HepG2 (cell line): ENCODE measurements at regions not wholly inside any gene's neighbourhood (a gene's known extent, or its start where the extent isn't known, plus 50 kb on each side); places are given as distances from the start of the nearest gene placed in this dataset.

Experiments
- ATAC-seq: fragments of 200-7000 bp; cut with Tn5 transposase; 3 replicates; pipeline ENCODE4 v1.9.1; 2020; ENCODE audit warnings: mild to moderate bottlenecking, moderate library complexity
- BruUV-seq: library from RNA; stranded (reverse); fragments of 400-500 nt; replicated peaks from 2 replicates; lab custom pipeline; 2021; lab: Mats Ljungman, UMichigan
- CTCF ChIA-PET: fragments of 300-600 bp; formaldehyde crosslinking; extraction: SDS; loops from one replicate; lab custom pipeline; 2021; ENCODE audit warnings: low total read pairs, inconsistent platforms, low intra/inter-chr PET ratio; lab: Yijun Ruan, JAX
- POLR2A ChIA-PET: fragments of 350-600 bp; sonication (Branson Sonifier 250); formaldehyde crosslinking; loops from one replicate; lab custom pipeline; 2020; ENCODE audit warnings: antibody characterized with exemption, inconsistent platforms; lab: Yijun Ruan, JAX
- DNase-seq: peaks from one replicate; pipeline ENCODE4 v3.0.0-alpha.2; 2015; ENCODE audit warnings: low spot score
- FAIRE-seq: peaks from 3 replicates; lab custom pipeline; 2011; peaks lifted over from hg19 to GRCh38; lab: Jason Lieb, UNC
- H2AFZ ChIP-seq: one replicate; pipeline ENCODE4 v1.6.1; 2011; ENCODE audit warnings: low read length, inconsistent platforms
- H3K27ac ChIP-seq: fragments of 300-600 bp; 3 replicates; pipeline ENCODE4 v1.8.0; 2011; ENCODE audit warnings: mixed run types, mild to moderate bottlenecking, mixed read lengths, low read length, inconsistent platforms; ENCODE audit not compliant: insufficient read depth; ENCODE audit errors: extremely low read length
- H3K27me3 ChIP-seq, 2 experiments: fragments of 200-600 bp in 1 of 2; 2 replicates in 1 of 2; 3 replicates in 1 of 2; pipeline versions ENCODE4 v1.6.0 to v1.8.0; 2011; ENCODE audit warnings: low read length in 2 of 2, mild to moderate bottlenecking in 2 of 2, moderate library complexity in 2 of 2, inconsistent platforms in 1 of 2; ENCODE audit not compliant: insufficient read depth in 2 of 2, control insufficient read depth in 1 of 2
- H3K36me3 ChIP-seq, 2 experiments: fragments of 200-600 bp in 1 of 2; replicated peaks in 1 of 2; 2 replicates in 1 of 2; 3 replicates in 1 of 2; pipeline versions ENCODE4 v1.5.1 to v1.8.0; 2011; ENCODE audit warnings: low read length in 2 of 2, inconsistent platforms in 1 of 2; ENCODE audit not compliant: insufficient read depth in 2 of 2, control insufficient read depth in 1 of 2
- H3K4me1 ChIP-seq: 2 replicates; pipeline ENCODE4 v1.5.1; 2012; ENCODE audit warnings: low read length, inconsistent platforms; ENCODE audit not compliant: insufficient read depth
- H3K4me2 ChIP-seq: 2 replicates; pipeline ENCODE4 v1.6.0; 2011; ENCODE audit warnings: low read depth, low read length, inconsistent platforms
- H3K4me3 ChIP-seq, 3 experiments: fragments of 200-600 bp in 1 of 3; sonication (generic), shearing (Covaris generic) in 1 of 3; replicated peaks in 1 of 3; 2 replicates each; pipeline ENCODE4 v1.5.1; 2011 to 2016; ENCODE audit warnings: low read length in 3 of 3, inconsistent platforms in 2 of 3, low read depth in 2 of 3, mild to moderate bottlenecking in 2 of 3, control low read depth in 1 of 3, mixed read lengths in 1 of 3; ENCODE audit not compliant: insufficient read depth in 1 of 3
- H3K79me2 ChIP-seq: one replicate; pipeline ENCODE4 v1.6.1; 2011; ENCODE audit warnings: low read length, inconsistent platforms; ENCODE audit not compliant: insufficient read depth
- H3K9ac ChIP-seq: 2 replicates; pipeline ENCODE4 v1.6.0; 2011; ENCODE audit warnings: mild to moderate bottlenecking, low read depth, low read length, inconsistent platforms; ENCODE audit not compliant: insufficient read depth
- H3K9me3 ChIP-seq: 2 replicates; pipeline ENCODE4 v1.5.1; 2012; ENCODE audit warnings: mild to moderate bottlenecking, low read length
- H4K20me1 ChIP-seq: 2 replicates; pipeline ENCODE4 v1.6.0; 2011; ENCODE audit warnings: inconsistent platforms, mild to moderate bottlenecking, low read length, moderate library complexity; ENCODE audit not compliant: insufficient read depth
- KDM4B ChIP-seq: sonication (generic); formaldehyde crosslinking; IDR thresholded peaks from 2 replicates; pipeline ENCODE4 v1.4.0; 2020; ENCODE audit warnings: missing genetic modification reagents
- PRPF4 ChIP-seq: fragments of 200-400 bp; formaldehyde crosslinking; IDR thresholded peaks from 2 replicates; pipeline ENCODE4 v1.6.1; 2016; ENCODE audit warnings: low read length, low read depth; ENCODE audit not compliant: poor library complexity, severe bottlenecking
- RFX1 ChIP-seq: fragments of 450-650 bp; IDR thresholded peaks from 2 replicates; pipeline ENCODE4 v1.6.1; 2017
- ZNF547 ChIP-seq: sonication (generic); formaldehyde crosslinking; IDR thresholded peaks from 2 replicates; pipeline ENCODE4 v1.5.1; 2020; ENCODE audit warnings: mild to moderate bottlenecking, missing genetic modification reagents
- ZNF792 ChIP-seq: IDR thresholded peaks from 2 replicates; pipeline ENCODE4 v1.6.1; 2016
- ZNF841 ChIP-seq: sonication (generic); formaldehyde crosslinking; IDR thresholded peaks from 2 replicates; pipeline ENCODE4 v1.8.1; 2023; ENCODE audit warnings: missing genetic modification reagents, borderline replicate concordance
- WGBS: methylation state at CpG from one replicate; pipeline ENCODE4 v1.1.6; 2017; ENCODE audit warnings: low lambda C conversion rate; 5-methylcytosine and 5-hydroxymethylcytosine counted together
- in situ Hi-C: cut with HindIII; loops from 2 replicates; pipeline ENCODE4 v1.10.0; 2017; ENCODE audit warnings: low pct_unique_long_range_greater_than_20kb; ENCODE audit not compliant: extremely low pct_ligation_motif_present
- intact Hi-C: fragments of 100-400 bp; cut with micrococcal nuclease; formaldehyde crosslinking; loops from one replicate; pipeline ENCODE4 v1.10.0; 2022; ENCODE audit not compliant: unreplicated experiment
- TF ChIP-seq, protein P1 (sequence below): sonication (generic); formaldehyde crosslinking; IDR thresholded peaks from 2 replicates; pipeline ENCODE4 v1.4.0; 2020; ENCODE audit warnings: missing genetic modification reagents
- TF ChIP-seq, protein P2 (sequence below): sonication (generic); formaldehyde crosslinking; IDR thresholded peaks from 2 replicates; pipeline ENCODE4 v1.4.0; 2020; ENCODE audit warnings: missing genetic modification reagents
- TF ChIP-seq, protein P3 (sequence below): sonication (generic); formaldehyde crosslinking; IDR thresholded peaks from 2 replicates; pipeline ENCODE4 v1.4.0; 2020; ENCODE audit warnings: missing genetic modification reagents, borderline replicate concordance

DNA sequence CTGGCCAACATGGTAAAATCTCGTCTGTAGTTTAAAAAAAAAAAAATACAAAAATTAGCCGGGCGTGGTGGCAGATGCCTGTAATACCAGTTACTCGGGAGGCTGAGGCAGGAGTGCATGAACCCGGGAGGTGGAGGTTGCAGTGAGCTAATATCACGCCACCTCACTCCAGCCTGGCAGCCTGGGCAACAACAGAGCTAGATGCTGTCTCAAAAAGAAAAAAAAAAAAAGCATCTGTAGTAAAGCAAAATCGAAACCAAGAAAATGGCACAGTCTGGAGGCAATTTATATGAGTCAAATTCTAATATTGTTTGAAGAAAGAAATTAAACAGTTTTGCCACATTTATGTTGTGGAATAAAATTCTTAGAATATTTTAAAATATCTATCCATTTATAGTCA, 365.0 kb upstream of the CHORDC1 start:
- FAIRE-seq (no peak), ATAC-seq (no peak), DNase-seq (no peak)
- H4K20me1 ChIP-seq = no peaks in the 10 kb centered on the region
- intact Hi-C loops = no loop called here
- H3K4me2 ChIP-seq = no peak overlapping the region
- no peaks in the 10 kb centered on the region for H3K9me3 ChIP-seq
- H3K79me2 ChIP-seq = no peaks in the 10 kb centered on the region
- in situ Hi-C loops = no loop called here
- H2AFZ ChIP-seq = no peak overlapping the region
- no TSS peak for BruUV-seq
- H3K4me1 ChIP-seq = no peaks in the 10 kb centered on the region
- POLR2A ChIA-PET = no interaction called here
- no peaks in the 10 kb centered on the region for H3K36me3 ChIP-seq
- no peak overlapping the region for H3K4me3 ChIP-seq
- CTCF ChIA-PET = no interaction called here
- no peak overlapping the region for H3K9ac ChIP-seq
- 45% methylated on average over 7 of the region's 7 CpGs for WGBS
- H3K27ac ChIP-seq = no peak overlapping the region
- no peaks in the 10 kb centered on the region for H3K27me3 ChIP-seq
- TF ChIP-seq KDM4B (no peak), ZNF792 (CRISPR knock-in tag) (no peak), ZNF841 (CRISPR knock-in tag) (no peak), ZNF547 (CRISPR knock-in tag) (no peak), RFX1 (no peak), PRPF4 (no peak)
- TF ChIP-seq, protein P1, sequence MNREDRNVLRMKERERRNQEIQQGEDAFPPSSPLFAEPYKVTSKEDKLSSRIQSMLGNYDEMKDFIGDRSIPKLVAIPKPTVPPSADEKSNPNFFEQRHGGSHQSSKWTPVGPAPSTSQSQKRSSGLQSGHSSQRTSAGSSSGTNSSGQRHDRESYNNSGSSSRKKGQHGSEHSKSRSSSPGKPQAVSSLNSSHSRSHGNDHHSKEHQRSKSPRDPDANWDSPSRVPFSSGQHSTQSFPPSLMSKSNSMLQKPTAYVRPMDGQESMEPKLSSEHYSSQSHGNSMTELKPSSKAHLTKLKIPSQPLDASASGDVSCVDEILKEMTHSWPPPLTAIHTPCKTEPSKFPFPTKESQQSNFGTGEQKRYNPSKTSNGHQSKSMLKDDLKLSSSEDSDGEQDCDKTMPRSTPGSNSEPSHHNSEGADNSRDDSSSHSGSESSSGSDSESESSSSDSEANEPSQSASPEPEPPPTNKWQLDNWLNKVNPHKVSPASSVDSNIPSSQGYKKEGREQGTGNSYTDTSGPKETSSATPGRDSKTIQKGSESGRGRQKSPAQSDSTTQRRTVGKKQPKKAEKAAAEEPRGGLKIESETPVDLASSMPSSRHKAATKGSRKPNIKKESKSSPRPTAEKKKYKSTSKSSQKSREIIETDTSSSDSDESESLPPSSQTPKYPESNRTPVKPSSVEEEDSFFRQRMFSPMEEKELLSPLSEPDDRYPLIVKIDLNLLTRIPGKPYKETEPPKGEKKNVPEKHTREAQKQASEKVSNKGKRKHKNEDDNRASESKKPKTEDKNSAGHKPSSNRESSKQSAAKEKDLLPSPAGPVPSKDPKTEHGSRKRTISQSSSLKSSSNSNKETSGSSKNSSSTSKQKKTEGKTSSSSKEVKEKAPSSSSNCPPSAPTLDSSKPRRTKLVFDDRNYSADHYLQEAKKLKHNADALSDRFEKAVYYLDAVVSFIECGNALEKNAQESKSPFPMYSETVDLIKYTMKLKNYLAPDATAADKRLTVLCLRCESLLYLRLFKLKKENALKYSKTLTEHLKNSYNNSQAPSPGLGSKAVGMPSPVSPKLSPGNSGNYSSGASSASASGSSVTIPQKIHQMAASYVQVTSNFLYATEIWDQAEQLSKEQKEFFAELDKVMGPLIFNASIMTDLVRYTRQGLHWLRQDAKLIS (CRISPR knock-in tag) = no peak
- TF ChIP-seq, protein P2, sequence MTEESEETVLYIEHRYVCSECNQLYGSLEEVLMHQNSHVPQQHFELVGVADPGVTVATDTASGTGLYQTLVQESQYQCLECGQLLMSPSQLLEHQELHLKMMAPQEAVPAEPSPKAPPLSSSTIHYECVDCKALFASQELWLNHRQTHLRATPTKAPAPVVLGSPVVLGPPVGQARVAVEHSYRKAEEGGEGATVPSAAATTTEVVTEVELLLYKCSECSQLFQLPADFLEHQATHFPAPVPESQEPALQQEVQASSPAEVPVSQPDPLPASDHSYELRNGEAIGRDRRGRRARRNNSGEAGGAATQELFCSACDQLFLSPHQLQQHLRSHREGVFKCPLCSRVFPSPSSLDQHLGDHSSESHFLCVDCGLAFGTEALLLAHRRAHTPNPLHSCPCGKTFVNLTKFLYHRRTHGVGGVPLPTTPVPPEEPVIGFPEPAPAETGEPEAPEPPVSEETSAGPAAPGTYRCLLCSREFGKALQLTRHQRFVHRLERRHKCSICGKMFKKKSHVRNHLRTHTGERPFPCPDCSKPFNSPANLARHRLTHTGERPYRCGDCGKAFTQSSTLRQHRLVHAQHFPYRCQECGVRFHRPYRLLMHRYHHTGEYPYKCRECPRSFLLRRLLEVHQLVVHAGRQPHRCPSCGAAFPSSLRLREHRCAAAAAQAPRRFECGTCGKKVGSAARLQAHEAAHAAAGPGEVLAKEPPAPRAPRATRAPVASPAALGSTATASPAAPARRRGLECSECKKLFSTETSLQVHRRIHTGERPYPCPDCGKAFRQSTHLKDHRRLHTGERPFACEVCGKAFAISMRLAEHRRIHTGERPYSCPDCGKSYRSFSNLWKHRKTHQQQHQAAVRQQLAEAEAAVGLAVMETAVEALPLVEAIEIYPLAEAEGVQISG = no peak
- TF ChIP-seq, protein P3, sequence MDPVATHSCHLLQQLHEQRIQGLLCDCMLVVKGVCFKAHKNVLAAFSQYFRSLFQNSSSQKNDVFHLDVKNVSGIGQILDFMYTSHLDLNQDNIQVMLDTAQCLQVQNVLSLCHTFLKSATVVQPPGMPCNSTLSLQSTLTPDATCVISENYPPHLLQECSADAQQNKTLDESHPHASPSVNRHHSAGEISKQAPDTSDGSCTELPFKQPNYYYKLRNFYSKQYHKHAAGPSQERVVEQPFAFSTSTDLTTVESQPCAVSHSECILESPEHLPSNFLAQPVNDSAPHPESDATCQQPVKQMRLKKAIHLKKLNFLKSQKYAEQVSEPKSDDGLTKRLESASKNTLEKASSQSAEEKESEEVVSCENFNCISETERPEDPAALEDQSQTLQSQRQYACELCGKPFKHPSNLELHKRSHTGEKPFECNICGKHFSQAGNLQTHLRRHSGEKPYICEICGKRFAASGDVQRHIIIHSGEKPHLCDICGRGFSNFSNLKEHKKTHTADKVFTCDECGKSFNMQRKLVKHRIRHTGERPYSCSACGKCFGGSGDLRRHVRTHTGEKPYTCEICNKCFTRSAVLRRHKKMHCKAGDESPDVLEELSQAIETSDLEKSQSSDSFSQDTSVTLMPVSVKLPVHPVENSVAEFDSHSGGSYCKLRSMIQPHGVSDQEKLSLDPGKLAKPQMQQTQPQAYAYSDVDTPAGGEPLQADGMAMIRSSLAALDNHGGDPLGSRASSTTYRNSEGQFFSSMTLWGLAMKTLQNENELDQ (CRISPR knock-in tag) = no peak
